HCEC 1CT (cell line): ENCODE measurements at regions not wholly inside any gene's neighbourhood (a gene's known extent, or its start where the extent isn't known, plus 50 kb on each side); places are given as distances from the start of the nearest gene placed in this dataset.

Experiments used
- DNase-seq: peaks from one replicate; pipeline ENCODE4 v3.0.0-alpha.2; 2017

DNA sequence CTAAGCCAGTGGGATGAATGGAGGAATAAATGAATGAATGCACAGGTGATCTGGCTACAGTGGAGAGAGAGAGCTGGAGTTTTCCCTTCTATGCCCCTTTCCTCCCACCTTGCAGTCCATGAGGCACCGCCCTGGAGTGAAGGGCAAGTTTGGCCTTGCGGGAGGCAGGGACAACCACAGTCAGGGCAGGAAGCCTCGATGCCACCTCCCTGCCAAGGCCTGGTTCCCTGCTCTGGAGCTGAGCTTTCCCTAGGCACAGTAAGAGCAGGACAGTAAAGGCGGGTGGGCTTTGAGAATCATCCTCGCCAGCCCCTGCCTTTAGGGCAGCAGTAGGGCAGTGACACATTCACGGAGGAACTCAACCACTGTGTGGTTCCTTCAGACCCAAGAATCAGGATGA, 72.6 kb downstream of the RBFOX3 start:
- DNase-seq: no peak

DNA sequence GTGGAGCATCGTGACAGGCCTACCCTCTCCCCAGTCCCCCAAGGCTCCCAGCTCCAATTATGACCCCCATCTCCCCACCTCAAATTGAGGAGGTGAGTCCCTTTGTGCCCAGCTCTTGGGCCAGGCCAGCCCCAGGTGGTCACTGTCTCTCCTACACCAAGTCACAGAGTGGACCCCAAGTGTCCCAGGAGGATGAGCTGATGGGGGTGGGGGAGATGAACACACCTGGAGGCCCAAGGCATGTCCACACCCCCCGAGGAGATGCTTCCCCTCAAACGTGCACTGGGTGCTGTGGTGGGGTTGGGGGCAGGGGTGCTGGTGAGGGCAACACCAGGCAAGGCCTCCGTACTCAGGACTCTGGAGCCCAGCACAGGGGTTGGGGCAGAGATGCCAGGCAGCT, 73.2 kb downstream of the RBFOX3 start:
- DNase-seq: no peak

DNA sequence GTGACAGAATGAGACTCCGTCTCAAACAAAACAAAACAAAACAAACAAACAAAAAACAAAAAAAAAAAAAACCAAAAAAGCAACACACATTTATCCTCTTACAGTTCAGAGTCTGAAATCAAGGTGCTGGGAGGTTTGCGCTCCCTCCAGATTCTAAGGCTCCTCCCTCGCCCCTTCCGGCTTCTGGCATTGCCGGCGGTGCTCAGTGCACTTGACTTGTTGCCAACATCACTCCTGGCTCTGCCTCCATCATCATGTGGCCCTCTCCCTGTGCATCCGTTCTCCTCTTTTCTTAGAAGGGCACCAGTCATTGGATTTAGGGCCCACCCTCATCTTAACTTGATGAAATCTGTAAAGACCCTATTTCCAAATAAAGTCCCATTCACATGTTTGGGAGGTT, 73.8 kb downstream of the RBFOX3 start:
- no peak for DNase-seq

DNA sequence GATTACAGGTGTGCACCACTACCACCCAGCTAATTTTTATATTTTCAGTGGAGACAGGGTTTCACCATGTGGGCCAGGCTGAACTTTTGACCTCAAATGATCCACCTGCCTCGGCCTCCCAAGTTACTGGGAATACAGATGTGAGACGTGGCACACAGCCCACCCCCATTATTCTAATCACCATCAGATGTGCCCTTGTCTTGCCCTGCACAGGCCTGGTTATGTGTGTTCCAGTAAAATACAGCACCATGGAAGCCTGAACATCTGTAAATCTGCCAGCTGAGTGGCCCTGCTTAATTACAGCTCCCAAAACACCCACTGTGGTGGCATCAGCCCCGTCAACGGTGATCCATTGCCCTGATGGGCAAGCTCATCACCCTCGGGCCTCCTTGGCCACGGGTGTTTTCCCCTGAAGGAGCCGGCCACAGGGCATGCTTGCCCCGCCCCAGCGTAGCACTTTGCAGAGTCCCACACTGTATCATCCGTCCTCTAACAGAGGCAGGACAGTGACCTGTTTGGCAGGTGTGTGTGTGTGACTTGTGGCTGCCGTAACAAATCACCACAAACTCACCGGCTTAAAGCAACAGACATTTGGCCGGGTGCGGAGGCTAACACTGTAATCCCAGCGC, 74.5 kb downstream of the RBFOX3 start:
- no peak for DNase-seq

DNA sequence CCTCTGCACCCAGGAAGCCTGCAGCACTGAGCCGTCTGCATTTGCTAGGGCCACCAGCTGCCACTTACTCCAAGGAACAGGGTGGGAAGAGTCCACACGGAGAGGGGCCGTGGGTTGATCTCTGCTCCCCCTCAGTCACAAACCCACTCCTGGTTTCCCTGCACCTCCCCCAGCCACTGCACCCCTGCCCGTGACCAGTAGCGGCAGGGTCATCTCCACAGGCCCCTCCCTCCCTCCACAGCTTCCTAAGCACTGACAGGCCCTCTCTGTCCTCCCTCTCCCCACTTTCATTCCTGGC, 75.2 kb downstream of the RBFOX3 start:
- DNase-seq: no peak

DNA sequence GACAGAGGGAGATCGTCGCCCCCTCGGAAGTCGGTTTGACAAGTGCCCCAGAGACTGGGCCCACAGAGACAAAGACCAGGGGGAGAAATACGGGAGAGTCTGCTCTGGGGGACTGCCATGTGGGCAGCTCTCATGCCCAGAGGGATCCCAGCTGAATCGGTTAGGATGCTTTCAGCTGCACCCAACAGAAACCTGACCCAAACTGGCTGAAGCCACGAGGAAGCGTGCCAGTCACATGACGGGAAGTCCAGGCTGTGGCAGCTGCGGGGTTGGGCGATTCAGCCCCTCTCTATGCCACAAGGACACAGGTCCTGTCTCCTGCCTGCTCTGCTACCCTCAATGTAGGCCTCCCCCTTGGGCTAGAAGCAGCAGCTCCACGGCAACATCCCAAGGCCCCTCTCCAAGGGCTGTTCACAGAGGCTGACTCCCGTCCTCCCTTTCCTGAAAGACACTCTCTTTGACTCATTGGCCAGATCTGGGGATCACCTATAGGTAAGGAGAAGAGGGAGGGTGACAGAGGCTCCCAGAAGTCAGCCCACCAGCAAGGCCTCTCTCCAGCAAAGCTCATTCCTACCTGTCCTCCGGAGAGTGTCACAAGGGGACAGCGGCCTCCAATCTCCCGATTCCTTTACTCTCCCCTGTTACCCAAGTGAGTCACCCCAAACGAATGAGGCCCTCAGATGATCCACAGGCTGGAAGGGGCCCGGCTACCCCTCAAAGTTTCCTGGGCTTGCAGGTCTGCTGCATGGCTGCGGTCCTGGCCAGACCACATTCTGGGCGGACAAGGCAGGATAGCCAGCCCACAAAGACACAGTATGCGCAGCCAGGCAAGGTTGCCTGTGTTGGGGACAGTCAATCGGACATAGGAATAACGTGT, 75.8 kb downstream of the RBFOX3 start:
- DNase-seq: no peak

DNA sequence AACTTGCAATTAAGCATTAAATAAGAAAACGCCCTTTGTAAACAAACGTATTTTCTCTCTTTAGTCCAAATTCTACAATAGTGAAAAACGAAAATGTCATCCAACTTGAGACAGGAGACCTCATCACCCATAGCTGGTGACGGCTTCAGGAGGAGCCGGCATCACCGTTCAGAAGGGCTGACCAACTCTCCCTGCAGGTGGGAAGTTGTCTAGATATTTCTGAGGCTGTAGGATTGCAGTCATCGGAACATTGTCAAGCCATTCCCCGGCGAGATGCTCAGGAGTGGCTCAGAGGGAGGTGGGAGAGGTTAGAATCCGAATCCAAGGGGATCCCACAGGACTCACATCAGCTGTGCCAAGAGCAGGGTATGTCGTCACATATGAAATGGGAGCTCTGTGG, 76.7 kb downstream of the RBFOX3 start:
- DNase-seq: no peak

DNA sequence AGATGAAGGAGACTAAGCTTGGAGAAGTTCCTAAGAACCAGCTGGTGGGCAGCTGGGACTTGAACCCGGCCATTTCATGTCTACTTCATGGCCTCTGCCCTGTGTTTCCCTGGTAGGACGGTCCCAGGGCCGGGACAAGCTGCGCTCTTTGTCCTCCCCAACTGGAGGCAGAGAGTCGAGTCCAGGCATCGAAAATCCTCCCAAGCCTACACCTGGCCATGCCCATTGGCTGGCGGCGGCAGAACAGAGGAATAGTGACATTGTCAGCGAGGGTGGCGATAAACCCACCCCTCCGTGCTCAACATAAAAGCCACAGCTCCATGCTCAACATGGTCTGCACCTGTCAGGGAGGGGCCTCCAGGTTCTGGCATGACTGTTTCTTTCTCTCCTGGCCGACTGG, 77.7 kb downstream of the RBFOX3 start:
- DNase-seq: no peak

DNA sequence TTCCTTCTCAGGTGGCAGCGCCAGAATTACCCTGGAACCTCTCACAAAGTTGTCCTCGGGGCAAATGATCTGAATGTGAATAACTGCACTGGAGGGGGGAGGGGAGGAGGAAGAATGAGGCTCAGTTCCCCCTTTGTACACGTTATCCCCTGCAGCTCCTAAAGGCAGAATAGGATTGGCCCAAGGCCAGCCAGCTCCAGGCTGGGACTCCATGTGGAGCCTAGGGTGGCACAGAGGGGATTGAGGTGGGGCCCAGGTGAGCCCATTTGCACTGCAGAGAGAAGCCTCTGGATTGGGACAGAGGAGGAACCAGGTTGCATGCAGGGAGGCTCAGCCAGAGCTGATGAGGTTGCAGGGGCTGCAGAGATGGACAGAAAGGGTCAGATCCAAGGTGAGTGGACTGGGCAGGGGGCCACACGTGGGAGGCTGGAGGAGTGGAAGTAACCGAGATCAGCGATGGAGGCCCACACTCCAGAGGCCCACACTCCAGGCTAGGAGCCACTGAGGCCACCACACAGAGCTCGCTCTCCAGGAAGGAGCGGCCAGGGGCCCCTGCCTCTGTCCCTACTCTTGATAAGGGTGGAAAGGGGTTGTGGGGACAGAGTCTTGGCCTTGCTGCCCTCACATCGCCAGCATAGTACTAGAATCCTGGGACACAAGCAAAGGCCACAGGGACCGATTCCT, 78.6 kb downstream of the RBFOX3 start:
- no peak for DNase-seq

DNA sequence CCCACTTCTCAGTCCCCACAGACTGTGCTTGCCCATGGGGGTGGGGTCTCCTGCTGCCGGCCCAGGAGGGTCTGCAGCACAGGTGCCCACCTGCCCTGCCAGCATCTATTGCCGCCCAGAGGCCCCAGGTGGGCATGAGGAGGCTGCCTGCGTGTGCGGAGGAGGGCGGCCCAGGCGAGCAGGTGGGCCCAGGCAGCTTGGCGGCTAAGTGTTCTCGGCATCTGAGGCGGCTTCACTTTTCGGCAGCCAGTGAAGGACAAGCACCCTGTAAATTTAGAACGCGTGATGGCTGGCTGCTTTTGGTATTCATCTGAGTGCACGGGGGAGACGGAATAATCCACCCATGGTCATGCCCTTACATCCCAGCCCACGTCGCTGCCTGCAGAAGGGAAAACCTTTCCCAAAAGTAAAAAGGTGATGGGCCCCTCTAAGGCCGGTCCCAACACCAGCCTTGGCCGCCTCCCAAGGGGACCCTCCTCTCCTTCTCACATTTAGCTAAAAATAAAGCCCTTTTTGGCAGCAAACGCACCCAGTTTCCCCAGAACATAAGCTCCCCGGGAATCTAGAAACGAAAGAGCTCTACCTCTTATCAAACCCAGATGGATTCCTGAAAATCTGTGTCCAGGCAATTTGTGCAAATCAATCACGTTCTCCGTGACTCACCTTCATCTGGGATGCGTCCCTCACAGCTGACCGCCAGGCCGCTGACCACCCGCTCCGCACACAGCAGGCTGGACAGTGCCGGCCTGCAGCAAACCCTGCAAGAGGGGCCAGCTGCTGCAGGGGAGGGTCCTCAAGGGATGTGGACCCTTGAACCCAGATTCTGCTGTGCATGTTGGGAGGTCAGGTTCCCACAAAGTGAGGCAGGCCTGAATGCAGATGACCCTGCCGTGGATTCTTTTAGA, 79.4 kb downstream of the RBFOX3 start:
- no peak for DNase-seq

DNA sequence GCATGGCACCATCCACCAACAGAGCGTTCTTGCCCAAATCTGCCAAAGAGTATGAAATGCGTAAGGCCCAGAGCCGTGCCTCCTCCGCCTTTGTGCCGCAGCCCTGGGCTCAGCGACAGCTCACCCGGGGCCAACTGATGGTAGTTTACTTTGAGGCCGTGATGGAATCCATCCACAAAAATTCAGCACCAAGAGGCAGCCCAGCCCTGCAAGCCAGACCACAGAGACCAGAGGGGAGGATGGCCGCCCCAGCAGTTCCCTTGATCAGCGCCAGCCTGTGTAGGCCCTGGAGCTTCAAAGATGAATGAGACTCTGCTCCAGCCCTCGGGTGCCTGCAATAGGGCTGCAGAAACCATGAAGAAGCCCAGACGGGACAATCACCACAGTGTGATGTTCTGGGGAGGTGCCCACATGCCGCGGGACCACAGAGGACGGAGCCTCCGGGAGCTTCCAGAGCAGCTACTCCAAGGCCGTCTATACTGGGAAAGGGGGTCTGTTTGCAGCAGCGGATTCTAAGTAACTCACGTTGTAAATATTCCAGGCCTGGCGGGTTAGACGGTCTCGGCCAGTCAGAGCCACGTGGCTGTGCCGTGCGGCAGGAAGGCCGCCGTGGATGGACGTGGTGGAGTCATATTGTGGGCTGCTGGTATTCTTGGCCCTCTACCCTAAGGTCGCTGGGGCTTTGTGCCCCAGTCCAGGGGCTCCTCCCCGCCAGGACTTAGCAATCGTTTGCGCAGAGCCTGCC, 80.3 kb downstream of the RBFOX3 start:
- DNase-seq: no peak

DNA sequence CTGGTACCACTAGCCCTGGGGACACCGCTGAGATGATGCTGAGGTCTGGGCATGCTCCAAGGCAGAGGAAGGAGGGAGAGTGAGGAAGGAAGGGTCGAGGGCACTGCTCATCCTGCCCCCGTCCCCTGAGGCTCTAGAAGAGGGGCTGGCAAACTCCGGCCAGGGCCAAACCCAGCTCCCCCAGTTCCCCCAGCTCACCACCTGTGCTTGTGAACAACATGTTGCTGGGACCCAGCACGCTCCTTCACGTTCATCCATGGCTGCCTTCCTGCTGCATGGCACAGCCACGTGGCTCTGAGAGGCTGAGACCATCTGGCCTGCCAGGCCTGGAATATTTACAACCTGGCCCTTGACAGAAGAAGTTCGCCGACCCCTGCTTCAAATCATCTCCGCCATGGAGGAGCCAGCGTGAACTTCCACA, 81.2 kb downstream of the RBFOX3 start:
- no peak for DNase-seq

DNA sequence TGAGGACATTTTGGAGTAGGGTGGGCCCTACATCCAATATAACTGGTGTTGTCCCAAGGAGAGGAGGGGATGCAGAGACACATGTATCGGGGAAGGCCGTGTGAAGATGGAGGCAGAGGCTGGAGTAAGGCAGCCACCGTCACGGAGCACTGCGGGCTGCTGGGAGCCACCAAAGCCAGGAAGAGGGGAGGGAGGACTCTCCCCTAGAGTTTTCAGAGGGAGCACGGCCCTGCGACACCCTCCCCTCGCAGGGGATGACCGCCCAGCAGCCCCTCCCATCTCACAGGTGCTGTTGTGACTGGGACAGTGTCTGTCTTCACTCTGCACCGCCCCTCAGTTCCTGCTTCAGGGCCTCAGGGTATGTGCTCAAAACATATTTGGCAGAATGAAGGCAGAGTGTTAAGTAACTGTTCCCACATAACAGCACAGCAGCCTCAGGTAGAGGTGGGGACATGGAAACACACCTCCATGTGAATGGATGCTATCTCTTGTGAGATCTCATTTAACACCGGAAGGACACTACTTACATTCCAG, 82.2 kb downstream of the RBFOX3 start:
- DNase-seq: no peak

DNA sequence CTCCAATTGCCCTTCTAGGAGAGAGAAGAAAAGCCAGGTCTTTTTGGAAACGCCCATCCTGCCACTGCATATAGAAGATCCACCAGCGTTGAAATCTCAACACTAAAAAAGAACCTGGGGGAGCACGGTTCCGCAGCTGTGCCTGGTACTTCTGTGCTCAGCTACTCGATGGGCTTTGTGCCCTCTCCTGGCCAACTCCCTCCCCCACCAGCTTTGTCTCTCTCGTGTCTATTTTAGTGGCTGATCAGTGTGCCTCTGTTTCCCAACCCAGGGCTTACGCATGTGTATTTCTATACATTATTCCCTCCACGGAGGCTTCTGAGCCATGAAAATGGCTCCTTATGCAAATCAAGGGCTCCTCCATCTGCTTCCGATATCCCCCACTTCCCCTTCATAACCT, 83.5 kb downstream of the RBFOX3 start:
- no peak for DNase-seq

DNA sequence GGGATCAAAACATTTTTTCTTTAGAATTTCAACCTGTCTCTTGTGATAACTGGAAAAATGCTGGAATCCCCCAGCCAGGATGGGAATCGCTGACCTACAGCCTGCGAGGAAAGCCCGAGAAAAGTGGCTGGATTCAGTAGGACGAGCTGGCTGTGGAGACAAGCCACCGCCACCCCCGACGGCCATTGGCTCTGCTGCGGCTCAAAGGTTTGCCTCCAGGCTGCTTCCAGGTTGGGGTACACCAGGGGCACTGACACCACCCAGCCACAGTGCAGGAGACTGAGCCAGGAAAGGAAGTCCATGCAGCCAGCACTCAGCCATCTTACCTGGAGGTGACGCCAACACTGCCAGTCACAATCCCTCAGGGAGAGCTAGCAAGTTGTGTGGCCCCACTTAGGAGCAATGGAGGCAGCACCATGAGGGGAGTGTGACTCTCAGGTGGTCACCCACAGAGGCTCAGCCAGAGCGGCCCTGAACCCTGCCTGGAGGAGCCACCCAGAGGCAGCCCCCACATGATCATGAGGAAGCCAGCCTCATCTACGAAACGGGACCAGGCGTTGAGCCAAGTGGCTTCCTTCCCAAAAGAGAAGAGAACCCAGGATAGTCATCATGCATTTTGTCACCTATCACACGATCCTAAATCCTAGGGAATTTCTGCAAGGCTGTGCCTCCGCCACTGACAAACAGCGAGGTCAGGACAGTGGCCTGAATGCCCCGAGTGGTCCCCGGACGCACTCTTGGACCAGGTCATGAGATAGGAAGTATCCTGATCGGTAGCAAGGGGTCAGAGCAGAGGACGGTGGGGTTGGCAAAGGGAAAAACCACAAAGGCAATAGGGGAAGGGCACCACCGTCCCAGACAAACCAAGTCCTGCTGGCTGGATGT, 84.8 kb downstream of the RBFOX3 start:
- no peak for DNase-seq

DNA sequence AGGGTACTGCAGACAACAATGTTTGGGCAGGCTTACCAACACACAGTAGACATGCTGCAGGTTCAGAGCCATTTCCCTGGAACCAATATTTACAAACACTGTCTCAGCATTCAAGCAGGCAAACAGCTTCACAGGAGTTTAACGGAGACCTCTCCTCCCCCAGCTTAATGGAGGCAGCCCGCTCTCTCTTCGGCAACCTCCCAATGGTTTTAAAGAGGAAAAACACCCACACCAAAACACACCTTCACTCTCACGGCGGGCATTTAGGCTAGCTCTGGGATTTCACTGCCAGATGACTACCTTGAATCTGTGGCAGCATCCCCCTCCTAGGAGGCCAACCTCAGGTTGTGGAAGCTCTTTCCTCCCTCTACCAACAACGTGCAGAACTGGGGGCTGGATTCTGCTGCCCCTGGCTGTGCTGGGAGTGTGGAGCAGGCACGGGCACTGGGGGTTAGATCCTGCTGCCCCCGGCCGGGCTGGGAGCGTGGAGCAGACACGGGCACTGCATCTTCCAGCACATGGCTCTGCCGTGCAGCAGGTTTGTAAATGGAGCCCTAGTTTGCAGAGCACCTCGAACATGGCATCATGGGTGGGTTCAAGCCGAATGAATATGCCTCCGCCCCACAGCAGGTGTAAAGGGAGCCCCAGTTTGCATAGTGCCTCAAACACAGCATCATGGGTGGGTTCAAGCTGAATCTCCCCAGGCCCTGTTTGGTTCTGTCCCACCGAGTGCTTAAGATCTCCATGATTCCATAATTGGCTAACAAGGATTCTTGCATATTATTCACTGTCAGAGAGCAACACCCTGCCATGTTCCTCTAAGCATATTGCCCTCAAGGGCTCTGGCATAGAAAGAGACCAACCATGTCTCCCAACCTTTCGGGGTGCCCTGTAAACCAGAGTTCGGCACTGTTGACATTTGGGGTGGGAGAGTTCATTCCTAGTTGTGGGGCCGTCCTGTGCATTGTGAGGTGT, 86.4 kb downstream of the RBFOX3 start:
- no peak for DNase-seq

DNA sequence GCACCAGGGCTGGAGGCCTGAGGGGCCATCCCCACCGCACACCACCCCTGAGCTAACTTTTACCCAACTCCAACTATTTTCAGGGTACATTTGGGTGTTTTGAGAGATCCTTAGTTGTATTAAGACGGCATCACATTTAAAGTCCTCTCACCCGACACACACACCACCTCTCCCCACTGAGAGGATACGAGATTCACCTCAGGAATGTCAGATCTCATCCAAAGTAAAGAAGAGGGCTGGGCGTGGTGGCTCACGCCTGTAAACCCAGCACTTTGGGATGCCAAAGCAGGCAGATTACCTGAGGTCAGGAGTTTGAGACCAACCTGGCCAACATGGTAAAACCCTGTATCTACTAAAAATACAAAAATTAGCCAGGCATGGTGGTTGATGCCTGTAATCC, 88.4 kb downstream of the RBFOX3 start:
- DNase-seq: no peak

DNA sequence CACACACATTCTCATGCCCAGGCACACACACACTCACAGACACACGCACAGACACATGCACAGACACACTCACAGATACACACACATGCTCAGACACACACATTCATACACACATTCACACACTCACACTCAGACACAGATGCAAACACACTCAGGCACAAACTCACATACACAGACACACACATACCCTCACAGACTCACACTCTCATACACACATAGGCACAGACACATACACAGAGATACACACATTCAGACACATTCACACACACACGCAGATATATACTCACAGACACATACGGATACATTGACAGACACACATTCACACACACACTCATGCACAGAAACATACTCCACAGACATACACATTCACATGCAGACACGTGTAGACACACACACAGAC, 89.6 kb downstream of the RBFOX3 start:
- DNase-seq: no peak
